Loucy (cell line): ENCODE measurements at regions not wholly inside any gene's neighbourhood (a gene's known extent, or its start where the extent isn't known, plus 50 kb on each side); places are given as distances from the start of the nearest gene placed in this dataset.

Experiments
- EZH2phosphoT487 ChIP-seq: fragments of 200-600 bp; IDR thresholded peaks from 2 replicates; pipeline ENCODE4 v1.6.1; 2018; ENCODE audit warnings: antibody characterized with exemption, mild to moderate bottlenecking, moderate library complexity, borderline replicate concordance
- TF ChIP-seq, protein P1 (sequence below): fragments of 200-600 bp; sonication (generic); conservative IDR thresholded peaks from 2 replicates; pipeline ENCODE4 v1.5.1; 2014; ENCODE audit warnings: mild to moderate bottlenecking, antibody characterized with exemption, low read length

DNA sequence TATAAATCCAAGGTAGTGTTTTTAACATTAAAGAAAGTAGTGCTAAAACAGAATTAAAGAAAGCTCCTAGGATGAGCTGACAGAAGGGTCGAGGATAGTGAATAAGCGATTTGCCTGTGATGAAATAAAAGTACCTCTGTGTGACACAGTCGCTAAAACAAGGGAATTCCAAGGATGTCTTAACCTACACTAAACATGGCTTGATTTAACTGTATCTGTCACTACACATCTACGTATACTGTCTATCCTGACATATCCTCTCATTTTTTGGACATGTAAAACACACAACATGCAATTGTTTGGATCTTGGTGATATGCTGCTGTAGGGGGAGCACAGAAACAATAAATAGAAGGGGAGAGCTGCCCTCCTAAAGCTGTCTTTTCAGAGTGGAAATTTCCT lies 580.8 kb upstream of the SLC8A1 start:
- no peak for TF ChIP-seq EZH2phosphoT487
- TF ChIP-seq, protein P1, sequence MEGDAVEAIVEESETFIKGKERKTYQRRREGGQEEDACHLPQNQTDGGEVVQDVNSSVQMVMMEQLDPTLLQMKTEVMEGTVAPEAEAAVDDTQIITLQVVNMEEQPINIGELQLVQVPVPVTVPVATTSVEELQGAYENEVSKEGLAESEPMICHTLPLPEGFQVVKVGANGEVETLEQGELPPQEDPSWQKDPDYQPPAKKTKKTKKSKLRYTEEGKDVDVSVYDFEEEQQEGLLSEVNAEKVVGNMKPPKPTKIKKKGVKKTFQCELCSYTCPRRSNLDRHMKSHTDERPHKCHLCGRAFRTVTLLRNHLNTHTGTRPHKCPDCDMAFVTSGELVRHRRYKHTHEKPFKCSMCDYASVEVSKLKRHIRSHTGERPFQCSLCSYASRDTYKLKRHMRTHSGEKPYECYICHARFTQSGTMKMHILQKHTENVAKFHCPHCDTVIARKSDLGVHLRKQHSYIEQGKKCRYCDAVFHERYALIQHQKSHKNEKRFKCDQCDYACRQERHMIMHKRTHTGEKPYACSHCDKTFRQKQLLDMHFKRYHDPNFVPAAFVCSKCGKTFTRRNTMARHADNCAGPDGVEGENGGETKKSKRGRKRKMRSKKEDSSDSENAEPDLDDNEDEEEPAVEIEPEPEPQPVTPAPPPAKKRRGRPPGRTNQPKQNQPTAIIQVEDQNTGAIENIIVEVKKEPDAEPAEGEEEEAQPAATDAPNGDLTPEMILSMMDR: no peak
